ENCODE measurements at regions not wholly inside any gene's neighbourhood (a gene's known extent, or its start where the extent isn't known, plus 50 kb on each side); places are given as distances from the start of the nearest gene placed in this dataset.

DNA sequence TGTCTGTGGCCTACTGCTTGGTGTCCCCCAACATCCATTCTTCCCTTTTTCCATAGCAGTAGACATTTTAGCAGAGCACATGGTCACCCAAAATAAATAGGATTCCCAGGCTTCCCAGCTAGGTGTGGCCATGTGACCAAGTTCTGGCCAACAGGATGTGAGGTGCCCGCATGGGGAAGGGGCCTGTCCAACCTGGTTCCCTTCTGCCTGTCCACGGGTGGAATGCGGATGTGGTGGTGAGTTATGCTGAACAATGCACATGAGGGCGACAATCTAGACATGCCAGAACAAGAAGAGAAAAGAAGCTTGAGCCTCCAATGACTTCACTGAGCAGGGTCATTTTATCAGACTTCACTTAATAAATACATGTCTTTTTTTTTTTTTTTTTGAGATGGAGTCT is 77.6 kb upstream of the DLG1 start:
- TF ChIP-seq, protein P1, sequence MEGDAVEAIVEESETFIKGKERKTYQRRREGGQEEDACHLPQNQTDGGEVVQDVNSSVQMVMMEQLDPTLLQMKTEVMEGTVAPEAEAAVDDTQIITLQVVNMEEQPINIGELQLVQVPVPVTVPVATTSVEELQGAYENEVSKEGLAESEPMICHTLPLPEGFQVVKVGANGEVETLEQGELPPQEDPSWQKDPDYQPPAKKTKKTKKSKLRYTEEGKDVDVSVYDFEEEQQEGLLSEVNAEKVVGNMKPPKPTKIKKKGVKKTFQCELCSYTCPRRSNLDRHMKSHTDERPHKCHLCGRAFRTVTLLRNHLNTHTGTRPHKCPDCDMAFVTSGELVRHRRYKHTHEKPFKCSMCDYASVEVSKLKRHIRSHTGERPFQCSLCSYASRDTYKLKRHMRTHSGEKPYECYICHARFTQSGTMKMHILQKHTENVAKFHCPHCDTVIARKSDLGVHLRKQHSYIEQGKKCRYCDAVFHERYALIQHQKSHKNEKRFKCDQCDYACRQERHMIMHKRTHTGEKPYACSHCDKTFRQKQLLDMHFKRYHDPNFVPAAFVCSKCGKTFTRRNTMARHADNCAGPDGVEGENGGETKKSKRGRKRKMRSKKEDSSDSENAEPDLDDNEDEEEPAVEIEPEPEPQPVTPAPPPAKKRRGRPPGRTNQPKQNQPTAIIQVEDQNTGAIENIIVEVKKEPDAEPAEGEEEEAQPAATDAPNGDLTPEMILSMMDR (conservative IDR thresholded peaks at IDR 0.05 in 1 of 2, IDR thresholded peaks at IDR 0.05 in 1 of 2; ENCODE audit: low read depth in 1 of 2, low read length in 2 of 2): no peak
- TF ChIP-seq EZH2 (IDR thresholded peaks at IDR 0.05; ENCODE audit: low read length, missing control alignments): no peak

All from fibroblast of lung (primary cell).